Keratinocyte (primary cell): ENCODE measurements at regions not wholly inside any gene's neighbourhood (a gene's known extent, or its start where the extent isn't known, plus 50 kb on each side); places are given as distances from the start of the nearest gene placed in this dataset.

ENCODE experiments used
- DNase-seq: peaks from one replicate; pipeline ENCODE4 v3.0.0-alpha.2; 2011; ENCODE audit warnings: low read depth, missing footprints, low spot score
- FAIRE-seq: peaks from 2 replicates; lab custom pipeline; 2011; peaks lifted over from hg19 to GRCh38; lab: Jason Lieb, UNC
- H2AFZ ChIP-seq: 2 replicates; pipeline ENCODE4 v1.6.0; 2012; ENCODE audit warnings: low read length, control low read depth, inconsistent platforms; ENCODE audit not compliant: control insufficient read depth
- H3K27ac ChIP-seq: 2 replicates; pipeline ENCODE4 v1.5.1; 2011; ENCODE audit warnings: low read length; ENCODE audit not compliant: control insufficient read depth, insufficient read depth
- H3K27me3 ChIP-seq: 3 replicates; pipeline ENCODE4 v1.6.0; 2011; ENCODE audit warnings: low read length; ENCODE audit not compliant: control insufficient read depth, insufficient read depth; ENCODE audit errors: extremely low read depth
- H3K36me3 ChIP-seq, 2 experiments: 2 replicates in 1 of 2; 3 replicates in 1 of 2; pipeline ENCODE4 v1.5.1; 2011; ENCODE audit warnings: low read length in 2 of 2, mild to moderate bottlenecking in 1 of 2; ENCODE audit not compliant: control insufficient read depth in 2 of 2, insufficient read depth in 2 of 2; ENCODE audit errors: extremely low read depth in 1 of 2
- H3K4me1 ChIP-seq: 3 replicates; pipeline ENCODE4 v1.5.1; 2011; ENCODE audit warnings: low read length; ENCODE audit not compliant: control insufficient read depth, insufficient read depth; ENCODE audit errors: extremely low read depth
- H3K4me2 ChIP-seq: 3 replicates; pipeline ENCODE4 v1.6.0; 2011; ENCODE audit warnings: low read depth, low read length; ENCODE audit not compliant: control insufficient read depth, insufficient read depth; ENCODE audit errors: extremely low read depth
- H3K4me3 ChIP-seq, 3 experiments: fragments of 200-600 bp in 1 of 3; sonication (generic) in 1 of 3; 2 replicates in 2 of 3; 3 replicates in 1 of 3; pipeline ENCODE4 v1.5.1; 2011 to 2016; ENCODE audit warnings: low read length in 3 of 3, mild to moderate bottlenecking in 3 of 3, control low read depth in 2 of 3, inconsistent platforms in 1 of 3, low read depth in 1 of 3, mixed read lengths in 1 of 3, mixed run types in 1 of 3, moderate library complexity in 1 of 3; ENCODE audit not compliant: control insufficient read depth in 2 of 3, insufficient read depth in 2 of 3; ENCODE audit errors: extremely low read depth in 1 of 3
- H3K79me2 ChIP-seq: 2 replicates; pipeline ENCODE4 v1.6.0; 2012; ENCODE audit warnings: low read length; ENCODE audit not compliant: control insufficient read depth, insufficient read depth
- H3K9ac ChIP-seq: 3 replicates; pipeline ENCODE4 v1.6.0; 2011; ENCODE audit warnings: low read length; ENCODE audit not compliant: control insufficient read depth, insufficient read depth; ENCODE audit errors: extremely low read depth
- H3K9me1 ChIP-seq: 3 replicates; pipeline ENCODE4 v1.6.0; 2011; ENCODE audit warnings: low read length; ENCODE audit not compliant: control insufficient read depth, insufficient read depth; ENCODE audit errors: extremely low read depth
- H3K9me3 ChIP-seq: 2 replicates; pipeline ENCODE4 v1.5.1; 2012; ENCODE audit warnings: low read depth, low read length; ENCODE audit not compliant: control insufficient read depth
- H4K20me1 ChIP-seq: 3 replicates; pipeline ENCODE4 v1.6.0; 2011; ENCODE audit warnings: low read length; ENCODE audit not compliant: control insufficient read depth, insufficient read depth; ENCODE audit errors: extremely low read depth
- CTCF ChIP-seq, 3 experiments: IDR thresholded peaks in 1 of 3; conservative IDR thresholded peaks in 1 of 3; optimal IDR thresholded peaks in 1 of 3; 2 replicates in 2 of 3; 3 replicates in 1 of 3; pipeline versions ENCODE3 to v1.5.1; 2011; ENCODE audit warnings: low read length in 3 of 3, mild to moderate bottlenecking in 3 of 3, moderate library complexity in 2 of 3, control low read depth in 1 of 3, inconsistent platforms in 1 of 3; ENCODE audit not compliant: insufficient read depth in 2 of 3; ENCODE audit errors: extremely low read depth in 1 of 3
- EZH2 ChIP-seq: IDR thresholded peaks from one replicate; pipeline ENCODE4 v1.6.1; 2012; ENCODE audit warnings: inconsistent platforms, mild to moderate bottlenecking, low read length, moderate library complexity
- dilution Hi-C: fragments of 300-500 bp; cut with MboI; formaldehyde crosslinking; loops from one replicate; pipeline ENCODE4 v1.7.0; 2020; ENCODE audit warnings: low sequenced_read_pairs; ENCODE audit not compliant: extremely low pct_ligation_motif_present

DNA sequence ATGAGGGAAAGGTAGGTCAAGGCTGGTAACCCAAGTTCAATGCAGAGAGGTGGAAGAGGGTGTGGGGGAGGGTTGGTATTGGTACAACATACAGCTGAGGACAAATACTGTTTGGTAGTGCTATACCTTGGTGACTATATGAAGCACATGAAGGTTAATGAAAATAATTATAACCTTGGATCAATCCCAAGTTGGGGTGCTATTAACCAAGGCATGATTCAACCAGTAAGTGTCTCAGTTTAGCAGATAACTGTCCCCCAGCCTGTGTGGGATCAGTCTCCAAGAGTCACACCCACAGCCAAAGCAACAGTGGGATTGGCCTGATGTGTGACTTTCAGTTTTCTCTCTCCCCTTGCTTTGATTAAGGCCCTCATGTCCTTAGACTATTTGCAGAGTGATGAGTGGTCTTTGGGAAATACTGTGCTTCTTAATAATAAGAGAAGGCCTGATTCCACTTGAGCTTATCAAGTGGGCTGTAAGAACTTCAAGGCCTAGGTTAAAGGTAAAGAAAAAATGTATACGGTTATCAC lies 80.8 kb downstream of the EOMES start:
- Histone ChIP-seq H3K4me3 (no peak overlapping the region), H3K4me2 (no peak overlapping the region), H4K20me1 (no peaks in the 10 kb centered on the region), H3K9me1 (no peaks in the 10 kb centered on the region), H2AFZ (no peak overlapping the region), H3K4me1 (peaks cover 6% of the 10 kb centered on the region), H3K27me3 (no peaks in the 10 kb centered on the region), H3K9me3 (no peaks in the 10 kb centered on the region), H3K36me3 (no peaks in the 10 kb centered on the region), H3K27ac (no peak overlapping the region), H3K9ac (no peak overlapping the region), H3K79me2 (no peaks in the 10 kb centered on the region)
- no peak for DNase-seq
- no peak for TF ChIP-seq EZH2
- no peak for TF ChIP-seq CTCF (optimal IDR thresholded peaks at IDR 0.05 in 1 of 3, IDR thresholded peaks at IDR 0.05 in 1 of 3, conservative IDR thresholded peaks at IDR 0.05 in 1 of 3; ENCODE audit: extremely low read depth in 1 of 3, insufficient read depth in 2 of 3, low read length in 3 of 3)
- dilution Hi-C loops: no loop called here
- no peak for FAIRE-seq

DNA sequence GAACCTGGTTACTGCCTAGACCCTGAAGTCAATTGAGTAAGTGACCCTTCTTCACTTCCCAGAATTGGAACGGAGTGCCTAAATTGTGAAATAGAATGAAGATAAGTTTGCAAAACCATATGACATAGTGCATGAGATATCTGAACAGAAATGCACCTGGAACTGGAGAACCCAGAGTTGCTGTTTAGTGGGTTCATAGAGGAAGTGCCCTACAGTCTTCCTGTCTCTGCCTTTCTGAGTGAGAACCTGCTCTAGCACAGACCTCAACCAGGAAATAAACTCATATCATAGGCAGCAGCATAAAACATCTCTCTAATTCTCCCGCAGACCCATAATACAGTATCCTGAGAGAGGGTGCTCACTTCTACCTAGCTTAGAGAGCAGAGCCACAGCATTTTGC lies 82.9 kb downstream of the EOMES start:
- Histone ChIP-seq H3K9ac (no peak overlapping the region), H3K4me2 (no peak overlapping the region), H4K20me1 (no peaks in the 10 kb centered on the region), H3K36me3 (no peaks in the 10 kb centered on the region), H3K4me3 (no peak overlapping the region), H3K27ac (no peak overlapping the region), H2AFZ (no peak overlapping the region), H3K79me2 (no peaks in the 10 kb centered on the region), H3K9me1 (no peaks in the 10 kb centered on the region), H3K27me3 (no peaks in the 10 kb centered on the region), H3K4me1 (peaks cover 6% of the 10 kb centered on the region), H3K9me3 (no peaks in the 10 kb centered on the region)
- DNase-seq (no peak), FAIRE-seq (peak; percentile 9)
- dilution Hi-C loops: no loop called here
- TF ChIP-seq EZH2 (no peak), CTCF (optimal IDR thresholded peaks at IDR 0.05 in 1 of 3, IDR thresholded peaks at IDR 0.05 in 1 of 3, conservative IDR thresholded peaks at IDR 0.05 in 1 of 3; ENCODE audit: extremely low read depth in 1 of 3, insufficient read depth in 2 of 3, low read length in 3 of 3) (no peak)
